ENCODE measurements at regions not wholly inside any gene's neighbourhood (a gene's known extent, or its start where the extent isn't known, plus 50 kb on each side); places are given as distances from the start of the nearest gene placed in this dataset.

GRCh38 chr16:59455497-59455896, 721.4 kb upstream of the GOT2 start:
- no peak for TF ChIP-seq CTCF (IDR thresholded peaks at IDR 0.05)
- no peak for TF ChIP-seq POLR2A (IDR thresholded peaks at IDR 0.05)

All from uterus (tissue), 2 donors.